GM18505 (cell line): ENCODE measurements at regions not wholly inside any gene's neighbourhood (a gene's known extent, or its start where the extent isn't known, plus 50 kb on each side); places are given as distances from the start of the nearest gene placed in this dataset.

Experiments
- ATAC-seq: cut with Tn5 transposase; IDR thresholded peaks from one replicate; pipeline ENCODE4 v1.9.1; 2021; ENCODE audit not compliant: unreplicated experiment
- POLR2A ChIP-seq: IDR thresholded peaks from 4 replicates; pipeline ENCODE4 v1.6.1; 2011; ENCODE audit warnings: borderline replicate concordance; ENCODE audit not compliant: insufficient read depth, insufficient read length; ENCODE audit errors: extremely low read depth

DNA sequence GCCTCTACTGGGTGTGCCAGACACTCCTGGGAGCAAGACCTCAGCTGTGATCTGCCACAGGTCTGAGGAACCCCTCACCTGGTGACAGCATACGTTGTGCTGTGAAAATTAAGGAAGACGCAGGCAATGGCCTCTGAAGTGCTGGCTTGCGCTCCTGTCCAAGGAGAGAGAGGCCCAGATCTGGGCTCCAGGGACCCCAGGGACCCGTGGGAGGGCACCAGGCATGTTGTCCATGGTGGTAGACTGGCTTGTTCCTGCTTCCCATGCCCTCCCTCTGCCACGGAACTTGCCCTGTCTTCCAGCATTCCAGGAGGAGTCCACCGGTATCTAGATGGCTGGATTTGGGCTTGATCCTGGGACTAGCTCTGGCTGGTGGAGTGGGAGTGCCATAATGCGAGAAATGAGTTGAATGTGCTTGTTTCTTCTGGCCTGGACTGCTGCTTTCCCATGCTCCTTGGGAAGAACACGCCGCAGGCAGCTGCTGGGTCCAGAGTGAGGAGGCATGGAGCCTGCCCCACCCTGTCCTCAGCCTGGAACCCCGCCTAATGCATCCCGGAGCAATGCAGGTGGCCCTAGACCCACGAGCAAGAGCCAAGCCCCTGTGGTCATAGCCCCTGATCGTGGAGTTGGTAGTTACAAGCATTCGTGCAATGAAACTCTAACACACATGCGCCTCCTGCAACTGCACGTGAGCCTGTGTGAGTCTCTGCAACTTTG, 190.2 kb downstream of the TEX29 start:
- TF ChIP-seq POLR2A = no peak
- ATAC-seq = no peak

DNA sequence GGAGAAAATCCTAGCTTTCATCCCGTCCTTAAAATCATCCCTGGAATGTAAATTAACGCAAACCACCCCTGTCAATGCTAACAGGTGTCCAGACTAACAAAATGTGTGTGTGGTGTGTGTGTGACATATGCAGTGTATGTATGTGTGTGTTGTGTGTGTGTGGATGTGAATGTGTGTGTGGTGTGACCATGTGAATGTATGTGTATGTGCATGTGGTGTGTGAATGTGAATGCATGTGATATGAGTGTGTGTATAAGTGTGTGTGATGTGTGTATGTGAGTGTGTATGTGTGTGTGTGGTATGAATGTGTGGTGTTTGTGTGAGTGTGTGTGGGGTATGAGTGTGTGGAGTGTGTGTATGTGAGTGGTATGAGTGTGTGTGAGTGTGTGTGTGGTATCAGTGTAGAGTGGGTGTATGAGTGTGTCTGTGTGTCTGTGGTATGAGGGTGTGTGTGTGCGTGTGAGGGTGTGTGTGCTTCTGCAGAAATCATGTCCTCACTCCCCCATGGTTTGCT, 190.8 kb downstream of the TEX29 start:
- ATAC-seq = no peak
- no peak for TF ChIP-seq POLR2A

GRCh38 chr13:111511805-111512504, 191.5 kb downstream of the TEX29 start:
- no peak for ATAC-seq
- TF ChIP-seq POLR2A = no peak

GRCh38 chr13:111512707-111513106, 192.3 kb downstream of the TEX29 start:
- no peak for ATAC-seq
- no peak for TF ChIP-seq POLR2A

GRCh38 chr13:111513766-111514609, 193.5 kb downstream of the TEX29 start:
- TF ChIP-seq POLR2A = no peak
- ATAC-seq = no peak

- no peak for TF ChIP-seq POLR2A
- no peak for ATAC-seq
Measured at GRCh38 chr13:111514610-111515306, 194.3 kb downstream of the TEX29 start.

DNA sequence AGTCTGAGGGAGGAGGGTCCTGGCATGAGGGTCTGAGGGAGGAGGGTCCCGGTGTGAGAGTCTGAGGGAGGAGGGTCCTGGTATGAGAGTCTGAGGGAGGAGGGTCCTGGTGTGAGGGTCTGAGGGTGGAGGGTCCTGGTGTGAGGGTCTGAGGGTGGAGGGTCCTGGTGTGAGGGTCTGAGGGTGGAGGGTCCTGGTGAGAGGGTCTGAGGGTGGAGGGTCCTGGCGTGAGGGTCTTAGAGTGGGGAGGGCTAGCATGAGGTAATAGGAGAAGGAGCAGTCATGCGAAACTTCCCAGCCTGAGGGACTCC, 194.8 kb downstream of the TEX29 start:
- no peak for TF ChIP-seq POLR2A
- ATAC-seq = no peak

DNA sequence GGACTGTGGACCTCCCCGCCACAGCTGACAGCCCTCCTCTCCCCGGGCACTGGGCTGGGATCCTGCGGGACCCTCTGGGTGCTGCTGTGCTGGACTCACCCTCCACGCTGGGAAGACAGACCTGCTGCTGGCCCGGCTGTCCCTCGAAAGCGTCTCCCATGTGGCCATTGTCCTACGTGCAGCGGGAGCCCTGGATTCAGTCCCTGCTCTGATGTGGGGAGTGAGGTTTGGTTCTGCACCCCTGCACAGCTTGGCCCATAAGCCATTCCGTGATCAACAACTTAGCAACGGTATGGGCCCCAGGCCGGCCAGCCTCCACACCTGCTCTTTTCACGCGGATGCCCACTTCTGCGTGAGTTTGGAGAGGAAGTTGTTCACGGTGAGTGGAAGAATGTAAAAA, 195.2 kb downstream of the TEX29 start:
- ATAC-seq = no peak

GRCh38 chr13:111516712-111517640, 196.5 kb downstream of the TEX29 start:
- no peak for ATAC-seq

More for the DNA sequence above, 195.2 kb downstream of the TEX29 start:
- TF ChIP-seq POLR2A = no peak

DNA sequence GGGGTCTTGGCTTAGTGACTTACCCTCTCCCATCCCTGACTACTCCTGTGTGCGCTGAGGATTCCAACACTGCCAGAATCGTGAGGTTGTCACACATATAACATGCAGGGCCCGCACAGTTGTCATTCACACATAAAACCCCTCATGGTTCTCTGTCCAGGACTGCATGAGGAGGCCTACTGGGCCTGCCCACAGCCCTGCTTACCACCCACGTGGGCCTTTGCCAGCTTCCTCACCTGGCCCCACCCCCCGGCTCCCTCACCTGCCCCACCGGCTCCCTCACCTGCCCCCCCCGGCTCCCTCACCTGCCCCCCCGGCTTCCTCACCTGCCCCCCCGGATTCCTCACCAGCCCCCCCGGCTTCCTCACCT, 197.2 kb downstream of the TEX29 start:
- ATAC-seq = no peak
- TF ChIP-seq POLR2A = no peak

More at GRCh38 chr13:111516712-111517640, 196.5 kb downstream of the TEX29 start:
- TF ChIP-seq POLR2A = no peak

DNA sequence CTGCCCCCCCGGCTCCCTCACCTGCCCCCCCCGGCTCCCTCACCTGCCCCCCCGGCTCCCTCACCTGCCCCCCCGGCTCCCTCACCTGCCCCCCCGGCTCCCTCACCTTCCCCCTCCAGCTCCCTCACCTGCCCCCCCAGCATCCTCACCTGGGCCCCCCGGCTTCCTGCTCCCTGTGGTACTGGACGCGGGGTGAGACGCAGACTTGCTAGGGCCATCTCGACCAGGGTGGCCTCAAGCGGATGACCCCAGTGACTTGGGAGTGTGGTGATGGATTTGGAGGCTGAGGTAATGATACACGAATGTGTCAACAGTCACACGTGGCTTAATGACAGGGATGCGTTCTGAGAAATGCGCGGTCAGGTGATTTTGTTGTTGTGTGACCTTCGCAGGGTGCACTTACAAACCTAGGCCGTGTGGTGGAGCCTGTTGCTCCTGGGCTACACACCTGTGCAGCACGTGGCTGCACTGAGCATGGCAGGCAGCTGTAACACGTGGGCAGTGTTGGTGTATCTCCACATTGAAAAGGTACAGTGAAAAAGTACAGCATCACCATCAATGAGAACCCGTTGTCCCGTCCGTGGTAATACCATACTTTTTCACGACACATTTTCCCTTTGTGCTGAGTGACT, 197.8 kb downstream of the TEX29 start:
- TF ChIP-seq POLR2A = no peak
- no peak for ATAC-seq

- TF ChIP-seq POLR2A = no peak
- no peak for ATAC-seq
Measured at GRCh38 chr13:111519041-111519440, 198.6 kb downstream of the TEX29 start.
